OCI-LY1 (cell line): ENCODE measurements at regions not wholly inside any gene's neighbourhood (a gene's known extent, or its start where the extent isn't known, plus 50 kb on each side); places are given as distances from the start of the nearest gene placed in this dataset.

Source experiments
- CTCF ChIP-seq: fragments of 200-600 bp; sonication (generic), shearing (Covaris generic); IDR thresholded peaks from 2 replicates; pipeline ENCODE4 v1.5.1; 2017; ENCODE audit warnings: mild to moderate bottlenecking, antibody characterized with exemption, low read length, moderate library complexity, mixed read lengths
- EZH2 ChIP-seq: fragments of 200-600 bp; sonication (generic), shearing (Covaris generic); IDR thresholded peaks from 2 replicates; pipeline ENCODE4 v1.8.0; 2017; ENCODE audit warnings: borderline replicate concordance, mixed run types, mild to moderate bottlenecking, antibody characterized with exemption, low read length, moderate library complexity, mixed read lengths

GRCh38 chr7:12124028-12124427 lies 87.1 kb upstream of the TMEM106B start:
- TF ChIP-seq CTCF: no peak
- no peak for TF ChIP-seq EZH2
